HG03175 (cell line): ENCODE measurements at regions not wholly inside any gene's neighbourhood (a gene's known extent, or its start where the extent isn't known, plus 50 kb on each side); places are given as distances from the start of the nearest gene placed in this dataset.
"Not testable (repeated sequence)": the region's sequence is repeated elsewhere in the genome, so short reads cannot be mapped to it uniquely, and the experiment has no call there.

Experiments used
- ATAC-seq: cut with Tn5 transposase; IDR thresholded peaks from one replicate; pipeline ENCODE4 v1.9.1; 2021; ENCODE audit warnings: mild to moderate bottlenecking, moderate library complexity; ENCODE audit not compliant: unreplicated experiment

- ATAC-seq, result no peak
Observed at GRCh38 chr16:60200161-60200560, 1466.0 kb upstream of the GOT2 start.

GRCh38 chr16:60199150-60199549 is 1465.0 kb upstream of the GOT2 start:
- no peak for ATAC-seq

- ATAC-seq, result no peak
Observed at GRCh38 chr16:60181536-60181935, 1447.4 kb upstream of the GOT2 start.

- ATAC-seq, result no peak
Observed at GRCh38 chr16:60180609-60181008, 1446.5 kb upstream of the GOT2 start.

- ATAC-seq, result no peak
Observed at GRCh38 chr16:60170196-60170595, 1436.1 kb upstream of the GOT2 start.

GRCh38 chr16:60166111-60166510 is 1432.0 kb upstream of the GOT2 start:
- no peak for ATAC-seq

GRCh38 chr16:60151987-60152386 is 1417.9 kb upstream of the GOT2 start:
- ATAC-seq, result no peak

- ATAC-seq, result no peak
Observed at GRCh38 chr16:60150907-60151306, 1416.8 kb upstream of the GOT2 start.

GRCh38 chr16:60143348-60143705 is 1409.2 kb upstream of the GOT2 start:
- no peak for ATAC-seq

GRCh38 chr16:60142619-60143347 is 1408.7 kb upstream of the GOT2 start:
- ATAC-seq, result no peak

- no peak for ATAC-seq
Observed at GRCh38 chr16:60137891-60138290, 1403.8 kb upstream of the GOT2 start.

- no peak for ATAC-seq
Observed at GRCh38 chr16:60127196-60127595, 1393.1 kb upstream of the GOT2 start.

GRCh38 chr16:60126115-60126514 is 1392.0 kb upstream of the GOT2 start:
- ATAC-seq, result not testable (repeated sequence)

- no peak for ATAC-seq
Observed at GRCh38 chr16:60123392-60124023, 1389.4 kb upstream of the GOT2 start.

- no peak for ATAC-seq
Observed at GRCh38 chr16:60120586-60120985, 1386.5 kb upstream of the GOT2 start.

GRCh38 chr16:60110531-60110930 is 1376.4 kb upstream of the GOT2 start:
- ATAC-seq, result no peak

GRCh38 chr16:60107871-60108270 is 1373.8 kb upstream of the GOT2 start:
- no peak for ATAC-seq

- ATAC-seq, result no peak
Observed at GRCh38 chr16:60107437-60107836, 1373.3 kb upstream of the GOT2 start.

- ATAC-seq, result no peak
Observed at GRCh38 chr16:60100371-60100770, 1366.3 kb upstream of the GOT2 start.

GRCh38 chr16:60091529-60091928 is 1357.4 kb upstream of the GOT2 start:
- ATAC-seq, result no peak

- ATAC-seq, result no peak
Observed at GRCh38 chr16:60091071-60091470, 1357.0 kb upstream of the GOT2 start.

- no peak for ATAC-seq
Observed at GRCh38 chr16:60087530-60087929, 1353.4 kb upstream of the GOT2 start.

- not testable (repeated sequence) for ATAC-seq
Observed at GRCh38 chr16:60078819-60079218, 1344.7 kb upstream of the GOT2 start.
